VCaP (cell line): ENCODE measurements at regions not wholly inside any gene's neighbourhood (a gene's known extent, or its start where the extent isn't known, plus 50 kb on each side); places are given as distances from the start of the nearest gene placed in this dataset.

Experiments used
- H3K27ac ChIP-seq: fragments of 450-650 bp; 2 replicates; pipeline ENCODE4 v1.5.1; 2017
- TF ChIP-seq, protein P1 (sequence below): fragments of 450-650 bp; conservative IDR thresholded peaks from 2 replicates; pipeline ENCODE4 v1.5.1; 2017; ENCODE audit warnings: mild to moderate bottlenecking, moderate library complexity

GRCh38 chr15:100727291-100727851, 125.0 kb downstream of the ASB7 start:
- H3K27ac ChIP-seq: no peak overlapping the region

GRCh38 chr15:100728371-100729201, 126.2 kb downstream of the ASB7 start:
- TF ChIP-seq, protein P1, sequence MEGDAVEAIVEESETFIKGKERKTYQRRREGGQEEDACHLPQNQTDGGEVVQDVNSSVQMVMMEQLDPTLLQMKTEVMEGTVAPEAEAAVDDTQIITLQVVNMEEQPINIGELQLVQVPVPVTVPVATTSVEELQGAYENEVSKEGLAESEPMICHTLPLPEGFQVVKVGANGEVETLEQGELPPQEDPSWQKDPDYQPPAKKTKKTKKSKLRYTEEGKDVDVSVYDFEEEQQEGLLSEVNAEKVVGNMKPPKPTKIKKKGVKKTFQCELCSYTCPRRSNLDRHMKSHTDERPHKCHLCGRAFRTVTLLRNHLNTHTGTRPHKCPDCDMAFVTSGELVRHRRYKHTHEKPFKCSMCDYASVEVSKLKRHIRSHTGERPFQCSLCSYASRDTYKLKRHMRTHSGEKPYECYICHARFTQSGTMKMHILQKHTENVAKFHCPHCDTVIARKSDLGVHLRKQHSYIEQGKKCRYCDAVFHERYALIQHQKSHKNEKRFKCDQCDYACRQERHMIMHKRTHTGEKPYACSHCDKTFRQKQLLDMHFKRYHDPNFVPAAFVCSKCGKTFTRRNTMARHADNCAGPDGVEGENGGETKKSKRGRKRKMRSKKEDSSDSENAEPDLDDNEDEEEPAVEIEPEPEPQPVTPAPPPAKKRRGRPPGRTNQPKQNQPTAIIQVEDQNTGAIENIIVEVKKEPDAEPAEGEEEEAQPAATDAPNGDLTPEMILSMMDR: no peak
- H3K27ac ChIP-seq: no peak overlapping the region

More at GRCh38 chr15:100727291-100727851, 125.0 kb downstream of the ASB7 start:
- TF ChIP-seq, protein P1: no peak

GRCh38 chr15:100729461-100729860, 127.1 kb downstream of the ASB7 start:
- TF ChIP-seq, protein P1: no peak
- no peak overlapping the region for H3K27ac ChIP-seq

- TF ChIP-seq, protein P1: no peak
- no peak overlapping the region for H3K27ac ChIP-seq
These were observed 127.7 kb downstream of the ASB7 start for GRCh38 chr15:100730129-100730528.

DNA sequence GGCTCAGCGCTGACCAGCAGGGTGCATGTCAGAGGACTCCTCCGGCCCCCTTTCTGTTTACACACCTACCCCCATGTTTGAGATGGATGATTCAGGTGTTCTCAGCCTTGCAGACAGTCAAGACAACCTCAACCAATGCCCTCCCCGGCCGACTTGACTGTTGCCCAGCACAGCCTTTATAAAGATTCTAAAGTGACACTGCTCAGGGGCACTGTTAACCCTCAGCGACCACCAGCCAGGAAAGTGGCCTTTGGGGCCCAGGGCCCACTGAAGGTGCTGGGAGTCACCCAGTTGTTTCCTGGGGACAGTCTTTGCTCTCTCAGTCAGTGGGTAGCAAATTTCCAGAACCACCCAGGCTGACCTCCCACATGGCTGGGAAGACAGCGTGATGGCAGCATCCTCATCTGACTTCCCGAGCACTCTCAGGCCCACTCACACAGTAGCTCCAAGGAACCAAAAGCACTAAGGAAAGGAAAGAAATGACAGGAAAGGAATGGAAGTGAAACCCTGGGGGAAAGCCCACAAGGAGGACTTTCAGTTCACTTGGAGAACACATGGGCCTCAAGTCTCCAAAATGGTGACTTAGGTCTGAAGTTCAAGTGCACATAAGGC, 128.4 kb downstream of the ASB7 start:
- TF ChIP-seq, protein P1: no peak
- H3K27ac ChIP-seq: no peak overlapping the region

DNA sequence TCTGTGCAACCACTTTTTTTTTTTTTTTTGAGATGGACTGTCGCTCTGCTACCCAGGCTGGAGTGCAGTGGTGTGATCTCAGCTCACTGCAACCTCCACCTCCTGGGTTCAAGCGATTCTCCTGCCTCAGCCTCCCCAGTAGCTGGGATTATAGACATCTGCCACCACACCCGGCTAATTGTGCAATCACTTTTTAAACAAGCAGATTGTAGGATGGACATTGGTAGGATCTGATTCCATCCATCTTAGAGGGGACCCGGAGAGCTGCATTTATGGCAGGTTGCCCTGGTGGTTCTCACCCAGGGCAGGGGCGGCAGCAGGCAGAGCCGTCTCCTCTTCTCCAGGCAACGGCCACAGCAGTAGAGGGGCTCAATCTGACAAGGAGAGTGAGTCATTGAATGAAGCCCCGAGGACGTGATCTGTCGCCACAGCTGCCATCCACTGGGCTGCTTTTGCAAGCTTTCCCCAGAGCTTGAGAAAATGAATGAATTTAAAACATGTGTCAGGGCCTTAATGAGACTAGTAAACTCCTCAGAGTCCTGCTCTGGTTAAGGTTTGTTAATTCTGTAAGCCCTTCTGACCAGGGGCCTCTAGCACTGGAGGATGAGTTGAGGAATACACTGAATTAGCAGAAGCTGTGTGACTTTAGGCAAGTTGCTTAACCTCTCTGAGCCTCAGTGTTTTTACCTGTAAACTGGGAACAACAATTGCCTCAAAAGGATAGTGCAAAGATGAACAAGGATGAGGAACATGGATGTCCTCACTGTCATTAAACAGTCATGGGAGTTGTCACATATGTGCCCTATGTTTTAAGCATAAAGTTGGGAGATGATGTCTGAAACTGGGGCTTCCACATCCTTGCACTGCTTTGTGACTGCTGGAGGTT, 129.1 kb downstream of the ASB7 start:
- H3K27ac ChIP-seq: no peak overlapping the region
- TF ChIP-seq, protein P1: no peak
